HG02943 (cell line): ENCODE measurements at regions not wholly inside any gene's neighbourhood (a gene's known extent, or its start where the extent isn't known, plus 50 kb on each side); places are given as distances from the start of the nearest gene placed in this dataset.
"Not testable (repeated sequence)": the region's sequence is repeated elsewhere in the genome, so short reads cannot be mapped to it uniquely, and the experiment has no call there.

Experiments used
- ATAC-seq: cut with Tn5 transposase; IDR thresholded peaks from one replicate; pipeline ENCODE4 v1.9.1; 2021; ENCODE audit warnings: mild to moderate bottlenecking, low read depth, moderate library complexity; ENCODE audit not compliant: unreplicated experiment

DNA sequence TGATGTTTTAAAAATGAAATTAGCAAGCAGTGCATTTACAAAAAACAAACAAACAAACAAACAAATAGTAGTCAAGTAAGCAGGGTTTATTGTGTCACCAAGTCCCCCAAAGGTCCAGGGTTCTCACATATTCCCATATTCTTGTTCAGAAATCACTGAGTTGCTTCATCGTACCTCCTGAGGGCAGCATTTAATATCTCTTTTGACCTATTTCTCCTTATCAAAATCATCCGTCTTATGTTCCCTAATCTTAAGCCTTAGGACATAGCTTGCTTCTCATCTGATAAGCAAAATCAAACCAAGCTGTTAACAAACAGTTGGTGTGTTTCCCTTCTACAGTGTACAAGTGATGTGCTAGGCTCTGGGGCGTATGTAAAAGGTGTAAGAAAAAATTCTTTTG is 109.5 kb upstream of the MAN2A1 start:
- ATAC-seq, result no peak

DNA sequence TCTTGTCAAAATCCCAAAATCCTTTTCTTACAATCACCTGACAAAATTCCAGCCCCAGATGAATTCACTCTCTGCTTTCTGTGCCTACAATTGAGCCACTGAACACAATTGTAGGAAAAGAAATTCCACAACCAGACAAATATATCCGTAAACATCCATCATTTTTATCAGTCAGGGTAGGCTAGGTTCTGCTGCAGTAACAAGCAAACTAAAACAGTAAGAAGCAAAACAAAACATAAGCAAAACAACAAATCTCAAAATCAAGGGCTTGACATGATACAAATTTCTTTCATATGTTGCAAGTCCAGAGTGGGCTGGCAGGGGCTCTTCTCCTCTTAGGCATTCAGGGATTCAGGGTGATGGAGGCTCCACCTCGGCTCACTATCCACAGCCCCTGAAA is 114.2 kb upstream of the MAN2A1 start:
- no peak for ATAC-seq

DNA sequence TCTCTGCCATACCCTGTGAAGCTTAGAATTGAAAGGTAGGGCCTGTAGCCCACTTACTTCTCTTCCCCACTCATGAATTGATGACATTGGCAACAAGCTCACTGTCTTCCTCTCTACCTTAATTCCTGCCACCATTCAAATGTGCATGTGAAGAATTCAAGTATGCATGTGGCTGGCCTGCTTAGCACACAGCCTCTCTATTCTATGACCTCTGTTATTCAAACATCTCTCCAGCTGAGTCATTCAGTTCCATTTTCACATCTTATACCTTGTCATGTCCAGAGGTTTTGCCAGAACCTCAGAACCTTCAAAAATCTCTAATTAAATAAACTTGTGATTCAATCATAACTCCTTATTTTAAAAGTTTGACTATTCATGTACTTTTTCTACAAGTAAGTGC is 114.7 kb upstream of the MAN2A1 start:
- no peak for ATAC-seq

DNA sequence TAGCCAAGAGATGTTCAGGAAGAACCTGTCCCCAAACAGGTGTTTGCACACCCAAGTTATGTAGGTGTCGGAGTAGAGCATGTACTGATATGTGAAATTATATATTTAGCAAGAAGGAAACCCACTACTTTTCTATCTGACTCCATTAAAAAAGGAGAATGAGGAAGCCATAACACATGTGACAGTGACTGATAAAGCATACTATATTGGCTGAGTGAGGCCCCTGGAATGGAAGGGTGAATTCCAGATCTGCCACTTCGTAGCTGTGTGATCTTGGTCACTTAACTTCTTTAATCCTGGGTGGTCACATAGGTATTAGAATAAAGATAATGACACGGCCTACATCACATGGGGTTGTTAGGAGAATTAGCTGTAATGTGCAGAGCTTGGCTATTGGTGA is 116.0 kb upstream of the MAN2A1 start:
- ATAC-seq, result no peak

- no peak for ATAC-seq
Observed at GRCh38 chr5:109573256-109573655, 116.5 kb upstream of the MAN2A1 start.

DNA sequence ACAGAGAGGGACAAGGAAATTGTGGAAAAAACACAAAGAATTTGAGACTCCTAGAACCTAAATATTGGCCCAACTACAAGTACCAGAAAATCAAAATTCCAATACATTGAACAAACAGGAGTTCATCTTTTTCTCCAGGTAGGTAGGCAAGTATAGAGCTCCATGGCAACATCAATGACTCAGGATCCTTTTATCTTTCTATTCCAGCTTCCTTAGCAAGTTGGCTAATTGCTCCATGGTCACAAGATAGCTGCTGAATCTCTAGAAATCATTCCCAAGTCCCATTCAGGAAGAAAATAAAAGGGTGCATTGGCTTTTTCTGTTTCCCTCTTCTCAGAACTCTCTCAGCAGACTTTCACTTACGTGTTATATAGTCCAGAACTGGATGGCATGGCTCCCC is 117.9 kb upstream of the MAN2A1 start:
- ATAC-seq, result no peak

DNA sequence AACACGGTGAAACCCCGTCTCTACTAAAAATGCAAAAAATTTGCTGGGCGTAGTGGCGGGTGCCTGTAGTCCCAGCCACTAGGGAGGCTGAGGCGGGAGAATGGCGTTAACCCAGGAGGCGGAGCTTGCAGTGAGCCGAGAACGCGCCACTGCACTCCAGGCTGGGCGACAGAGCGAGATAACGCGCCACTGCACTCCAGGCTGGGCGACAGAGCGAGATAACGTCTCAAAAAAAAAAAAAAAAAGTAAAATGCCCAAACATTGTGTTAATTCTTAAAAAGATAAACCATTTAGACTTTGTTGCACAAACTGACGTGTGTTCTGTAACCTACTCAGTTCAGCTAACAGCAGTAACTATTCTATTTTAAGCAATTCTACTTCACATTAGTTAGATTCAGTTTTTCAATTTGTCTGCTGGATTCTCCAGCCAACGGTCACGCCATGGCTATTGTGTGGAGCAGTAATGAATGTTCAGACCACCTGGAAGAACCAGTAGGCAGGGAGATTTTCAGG is 119.3 kb upstream of the MAN2A1 start:
- no peak for ATAC-seq

DNA sequence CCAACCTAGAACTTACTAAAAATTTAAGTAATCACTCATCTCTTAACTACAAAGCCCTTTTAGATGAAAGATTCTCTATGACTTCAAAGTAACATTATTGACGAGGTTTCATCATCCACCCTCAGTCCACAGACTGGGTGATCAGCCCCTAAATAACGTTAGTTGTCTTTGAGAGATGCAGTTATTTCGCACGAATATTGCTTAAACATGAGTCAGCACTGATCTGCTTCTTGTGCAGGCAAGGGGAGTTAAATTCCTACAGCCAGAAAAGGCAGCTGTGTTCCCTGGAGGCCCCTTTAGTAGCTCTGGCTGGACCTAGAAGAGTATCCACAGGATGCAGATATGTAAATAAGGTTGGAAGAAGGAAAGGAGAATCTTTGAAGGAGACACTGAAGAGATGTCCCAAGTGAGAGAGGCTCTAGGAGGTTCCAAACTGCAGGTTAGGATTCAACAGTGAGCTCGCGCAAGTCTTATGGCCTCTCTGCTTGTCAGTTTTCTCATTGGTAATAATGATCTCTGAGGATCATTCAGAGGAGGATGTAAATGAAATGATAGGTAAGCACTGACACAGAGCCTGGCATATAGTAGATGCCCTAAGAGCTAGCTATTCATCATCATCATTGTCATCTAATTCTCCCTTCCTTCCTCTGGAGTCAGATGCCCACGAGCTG is 122.2 kb upstream of the MAN2A1 start:
- ATAC-seq, result no peak

- no peak for ATAC-seq
Observed at GRCh38 chr5:109566361-109566760, 123.4 kb upstream of the MAN2A1 start.

GRCh38 chr5:109563739-109564138 is 126.0 kb upstream of the MAN2A1 start:
- no peak for ATAC-seq

- no peak for ATAC-seq
Observed at GRCh38 chr5:109563189-109563588, 126.5 kb upstream of the MAN2A1 start.

- ATAC-seq, result no peak
Observed at GRCh38 chr5:109562441-109562840, 127.3 kb upstream of the MAN2A1 start.

DNA sequence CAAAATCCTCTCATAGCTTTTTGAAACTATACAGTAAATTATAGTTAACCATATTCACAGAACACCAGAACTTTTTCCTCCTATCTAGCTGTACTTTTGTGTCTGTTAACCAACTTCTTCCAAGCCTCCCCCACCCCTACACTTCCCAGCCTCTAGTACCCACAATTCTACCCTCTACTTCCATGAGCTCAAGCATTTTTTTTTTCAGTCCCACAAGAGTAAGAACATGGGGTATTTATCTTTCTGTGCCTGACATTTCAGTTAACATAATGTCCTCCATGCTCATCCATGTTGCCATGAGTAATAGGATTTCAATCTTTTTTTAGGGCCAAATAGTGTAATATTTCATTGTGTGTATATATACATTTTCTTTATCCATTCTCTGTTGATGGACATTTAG is 128.3 kb upstream of the MAN2A1 start:
- no peak for ATAC-seq

GRCh38 chr5:109560554-109560953 is 129.2 kb upstream of the MAN2A1 start:
- no peak for ATAC-seq

- no peak for ATAC-seq
Observed at GRCh38 chr5:109558952-109559351, 130.8 kb upstream of the MAN2A1 start.

DNA sequence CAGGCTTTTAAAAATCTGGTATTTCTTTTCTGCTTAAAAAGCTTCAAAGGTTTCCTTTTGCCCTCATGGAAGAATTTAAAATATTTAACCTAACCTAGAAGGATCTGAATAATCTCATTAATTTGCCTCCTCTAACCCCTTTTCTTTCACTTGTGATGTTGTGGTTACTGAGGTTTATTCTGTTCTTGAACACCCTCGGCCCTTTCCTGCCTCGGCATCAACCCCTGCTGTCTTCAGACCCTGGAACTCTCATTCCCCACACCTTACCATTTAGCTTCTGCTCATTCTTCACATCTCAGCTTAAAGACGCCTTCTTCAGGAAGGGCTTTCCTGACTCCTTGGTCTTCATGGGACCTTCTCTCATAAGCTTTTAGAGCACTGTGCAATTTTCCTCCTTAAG is 131.4 kb upstream of the MAN2A1 start:
- ATAC-seq, result no peak

GRCh38 chr5:109553846-109554245 is 135.9 kb upstream of the MAN2A1 start:
- no peak for ATAC-seq

DNA sequence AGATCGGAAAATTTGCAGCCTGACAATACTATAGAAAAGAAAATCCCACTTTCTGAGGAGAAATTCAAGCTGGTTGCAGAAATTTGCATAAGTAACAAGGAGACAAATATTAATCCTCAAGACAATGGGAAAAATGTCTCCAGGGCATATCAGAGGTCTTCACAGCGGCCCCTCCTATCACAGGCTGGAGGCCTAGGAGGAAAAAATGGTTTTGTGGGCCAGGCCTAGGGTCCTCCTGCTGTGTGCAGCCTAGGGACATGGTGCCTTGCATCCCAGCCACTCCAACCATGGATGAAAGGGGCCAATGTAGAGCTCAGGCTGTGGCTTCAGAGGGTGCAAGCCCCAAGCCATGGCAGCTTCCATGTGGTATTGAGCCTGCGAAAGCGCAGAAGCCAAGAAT is 138.5 kb upstream of the MAN2A1 start:
- not testable (repeated sequence) for ATAC-seq

DNA sequence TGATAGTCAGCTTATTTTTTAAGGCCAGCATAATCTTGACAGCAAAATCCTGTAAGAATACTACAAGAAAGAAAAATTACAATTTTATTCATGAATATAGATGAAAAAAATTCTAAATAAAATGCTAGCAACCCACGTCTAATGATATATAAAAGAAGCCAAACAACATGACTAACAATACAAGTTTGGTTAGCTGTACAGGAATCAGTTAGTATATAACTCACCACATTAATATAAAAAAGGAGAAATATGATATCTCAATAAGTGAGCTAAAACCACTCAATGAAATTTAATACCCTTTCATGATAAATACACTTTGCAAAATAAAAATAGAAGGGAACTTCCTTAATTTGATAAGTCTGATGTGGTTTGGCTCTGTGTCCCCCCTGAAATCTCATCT is 139.7 kb upstream of the MAN2A1 start:
- ATAC-seq, result no peak

DNA sequence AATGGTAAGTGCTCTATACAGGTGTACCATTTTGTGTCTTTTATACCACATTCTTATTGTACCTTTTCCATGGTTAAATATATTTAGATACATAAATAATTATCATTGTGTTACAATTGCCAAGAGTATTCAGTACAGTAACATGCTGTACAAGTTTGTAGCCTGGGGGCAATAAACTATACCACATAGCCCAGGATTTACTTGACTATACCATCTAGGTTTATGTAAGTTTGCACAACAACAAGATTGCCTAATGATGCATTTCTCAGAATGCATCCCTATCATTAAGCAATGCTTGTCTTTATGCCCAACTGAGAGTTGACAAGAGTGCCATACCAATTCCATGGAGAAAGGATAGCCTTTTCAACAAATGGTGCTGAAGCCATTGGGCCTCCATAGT is 136.7 kb upstream of the PJA2 start:
- no peak for ATAC-seq

DNA sequence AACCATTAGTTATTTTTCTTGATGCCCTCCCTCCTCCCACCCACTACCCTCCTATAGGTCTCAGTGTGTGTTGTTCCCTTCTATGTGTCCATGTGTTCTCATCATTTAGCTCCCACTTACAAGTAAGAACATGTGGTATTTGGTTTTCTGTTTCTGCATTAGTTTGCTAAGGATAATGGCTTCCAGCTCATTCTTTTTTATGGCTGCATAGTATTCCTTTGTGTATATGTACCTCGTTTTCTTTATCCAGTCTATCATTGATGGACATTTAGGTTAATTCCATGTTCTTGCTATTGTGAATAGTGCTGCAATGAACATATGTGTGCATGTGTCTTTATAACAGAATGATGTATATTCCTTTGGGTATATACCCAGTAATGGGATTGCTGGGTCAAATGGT is 135.1 kb upstream of the PJA2 start:
- not testable (repeated sequence) for ATAC-seq

GRCh38 chr5:109538692-109539091 is 128.9 kb upstream of the PJA2 start:
- not testable (repeated sequence) for ATAC-seq

GRCh38 chr5:109535090-109535489 is 125.3 kb upstream of the PJA2 start:
- not testable (repeated sequence) for ATAC-seq
